ENCODE measurements at regions not wholly inside any gene's neighbourhood (a gene's known extent, or its start where the extent isn't known, plus 50 kb on each side); places are given as distances from the start of the nearest gene placed in this dataset.

DNA sequence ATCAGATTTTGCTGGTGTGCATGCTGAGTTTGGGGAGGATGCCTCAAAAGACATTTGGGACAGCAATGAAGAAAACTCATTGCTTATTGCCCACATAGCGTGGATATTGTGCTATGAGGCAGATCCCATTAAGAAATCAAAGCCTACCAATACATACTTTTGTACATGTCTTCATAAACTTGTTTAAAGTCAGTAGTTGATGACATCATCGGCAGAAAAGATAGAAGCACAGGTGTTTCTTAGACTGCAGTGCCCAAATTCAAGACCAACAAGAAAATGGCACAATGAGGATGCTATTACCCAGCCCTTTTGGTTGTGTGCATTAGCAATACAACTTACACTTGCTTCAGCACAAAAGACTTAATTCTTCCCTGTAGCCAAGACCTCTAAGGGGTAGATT, 428.7 kb upstream of the RARB start:
- TF ChIP-seq, protein P1, sequence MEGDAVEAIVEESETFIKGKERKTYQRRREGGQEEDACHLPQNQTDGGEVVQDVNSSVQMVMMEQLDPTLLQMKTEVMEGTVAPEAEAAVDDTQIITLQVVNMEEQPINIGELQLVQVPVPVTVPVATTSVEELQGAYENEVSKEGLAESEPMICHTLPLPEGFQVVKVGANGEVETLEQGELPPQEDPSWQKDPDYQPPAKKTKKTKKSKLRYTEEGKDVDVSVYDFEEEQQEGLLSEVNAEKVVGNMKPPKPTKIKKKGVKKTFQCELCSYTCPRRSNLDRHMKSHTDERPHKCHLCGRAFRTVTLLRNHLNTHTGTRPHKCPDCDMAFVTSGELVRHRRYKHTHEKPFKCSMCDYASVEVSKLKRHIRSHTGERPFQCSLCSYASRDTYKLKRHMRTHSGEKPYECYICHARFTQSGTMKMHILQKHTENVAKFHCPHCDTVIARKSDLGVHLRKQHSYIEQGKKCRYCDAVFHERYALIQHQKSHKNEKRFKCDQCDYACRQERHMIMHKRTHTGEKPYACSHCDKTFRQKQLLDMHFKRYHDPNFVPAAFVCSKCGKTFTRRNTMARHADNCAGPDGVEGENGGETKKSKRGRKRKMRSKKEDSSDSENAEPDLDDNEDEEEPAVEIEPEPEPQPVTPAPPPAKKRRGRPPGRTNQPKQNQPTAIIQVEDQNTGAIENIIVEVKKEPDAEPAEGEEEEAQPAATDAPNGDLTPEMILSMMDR (IDR thresholded peaks at IDR 0.05; ENCODE audit: low read depth, low read length): no peak
- ChIA-PET CTCF (no interaction called here), POLR2A (no interaction called here)
- DNase-seq (ENCODE audit: low read depth, low spot score): no peak
- Histone ChIP-seq H3K9me3 (ENCODE audit: control insufficient read depth, insufficient read depth, low read length) (no peaks in the 10 kb centered on the region), H3K27ac (ENCODE audit: low read depth, low read length) (no peak overlapping the region), H3K4me3 (ENCODE audit: low read depth, low read length) (no peak overlapping the region), H3K27me3 (ENCODE audit: control insufficient read depth, insufficient read depth, low read length) (no peaks in the 10 kb centered on the region)

DNA sequence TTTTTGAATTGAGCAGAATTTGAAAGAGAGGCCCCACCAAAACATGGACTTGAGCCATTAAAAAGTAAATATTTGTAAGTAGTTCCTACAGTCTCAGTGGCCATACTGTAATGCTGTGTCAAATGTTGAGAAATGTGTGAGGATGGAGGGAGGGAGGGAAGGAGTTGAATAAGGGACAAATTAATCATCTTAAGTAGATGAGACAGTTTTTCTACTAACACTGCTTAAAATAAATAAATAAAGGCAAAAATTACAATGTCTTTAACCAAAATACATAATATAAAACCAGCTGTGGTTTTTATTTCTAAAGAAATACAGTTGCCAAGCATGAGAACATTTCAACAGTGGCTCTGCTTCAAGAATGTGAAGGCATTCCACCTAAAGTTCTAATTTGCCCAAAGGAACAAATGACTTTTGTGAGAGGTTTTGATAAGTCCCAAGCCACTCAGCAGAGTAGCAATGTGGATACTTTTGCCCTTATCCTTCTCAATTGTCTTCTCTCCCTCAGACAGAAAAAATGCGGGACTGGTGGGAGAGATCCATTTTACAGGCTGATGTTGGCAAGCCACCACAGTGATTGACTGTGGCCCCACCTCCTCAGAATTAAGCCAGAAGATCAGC, 427.0 kb upstream of the RARB start:
- Histone ChIP-seq H3K4me3 (ENCODE audit: low read depth, low read length) (no peak overlapping the region), H3K9me3 (ENCODE audit: control insufficient read depth, insufficient read depth, low read length) (no peaks in the 10 kb centered on the region), H3K27ac (ENCODE audit: low read depth, low read length) (no peak overlapping the region), H3K27me3 (ENCODE audit: control insufficient read depth, insufficient read depth, low read length) (no peaks in the 10 kb centered on the region)
- DNase-seq (ENCODE audit: low read depth, low spot score): no peak
- ChIA-PET CTCF (no interaction called here), POLR2A (no interaction called here)
- TF ChIP-seq, protein P1 (IDR thresholded peaks at IDR 0.05; ENCODE audit: low read depth, low read length): no peak

DNA sequence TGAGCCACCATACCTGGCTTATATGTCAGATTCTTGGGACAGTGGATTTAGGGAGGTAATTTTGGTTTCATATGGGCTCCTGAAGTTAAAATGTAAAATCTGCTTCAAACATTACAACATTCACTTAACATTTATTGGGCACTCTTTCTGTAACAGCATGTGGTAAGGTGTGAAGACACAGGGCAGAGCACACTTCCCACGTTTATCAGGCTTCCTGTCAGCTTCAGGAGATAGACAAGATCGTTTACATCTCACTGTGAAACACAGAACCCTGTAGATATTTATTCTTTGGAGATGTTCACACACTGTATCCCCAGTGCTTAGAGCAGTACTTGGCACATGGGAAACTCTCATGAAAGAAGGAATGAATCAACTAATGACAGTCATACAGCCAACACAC, 426.0 kb upstream of the RARB start:
- Histone ChIP-seq H3K9me3 (ENCODE audit: control insufficient read depth, insufficient read depth, low read length) (no peaks in the 10 kb centered on the region), H3K27ac (ENCODE audit: low read depth, low read length) (no peak overlapping the region), H3K4me3 (ENCODE audit: low read depth, low read length) (no peak overlapping the region), H3K27me3 (ENCODE audit: control insufficient read depth, insufficient read depth, low read length) (no peaks in the 10 kb centered on the region)
- CTCF ChIA-PET: no interaction called here
- POLR2A ChIA-PET: no interaction called here
- TF ChIP-seq, protein P1 (IDR thresholded peaks at IDR 0.05; ENCODE audit: low read depth, low read length): no peak
- no peak for DNase-seq (ENCODE audit: low read depth, low spot score)

DNA sequence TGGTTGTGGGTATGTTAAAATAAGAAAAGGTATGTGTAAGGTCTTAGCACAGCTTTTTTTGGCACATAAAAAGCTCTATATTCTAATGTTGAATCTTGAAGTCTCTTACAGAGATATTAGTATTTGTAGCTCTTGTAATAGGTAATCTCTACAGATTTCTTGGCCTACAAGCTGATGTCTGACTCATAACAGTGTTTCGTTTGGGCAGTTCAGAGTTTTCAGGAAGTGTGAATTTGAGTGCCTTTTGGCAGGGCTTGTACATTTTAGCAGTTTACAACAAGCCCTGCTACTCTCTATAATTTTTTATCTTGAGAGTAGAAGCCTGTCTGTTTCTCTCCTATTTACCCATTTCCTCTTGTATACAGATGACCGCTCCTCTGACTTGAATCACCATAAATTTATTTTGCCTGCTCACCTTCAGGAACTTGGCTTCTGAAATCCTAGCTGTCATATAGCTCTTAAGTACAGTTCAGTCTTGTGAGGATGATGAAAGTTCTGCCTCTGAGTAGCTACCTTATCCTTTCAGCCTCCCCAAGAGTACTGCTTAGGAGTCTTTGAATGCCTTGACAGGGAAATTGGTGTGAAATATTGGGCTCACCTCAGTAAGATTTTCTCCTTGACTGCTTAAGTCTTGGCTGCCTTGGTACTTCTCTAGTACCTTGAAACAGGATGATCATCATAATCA, 419.9 kb upstream of the RARB start:
- Histone ChIP-seq H3K4me3 (ENCODE audit: low read depth, low read length) (no peak overlapping the region), H3K9me3 (ENCODE audit: control insufficient read depth, insufficient read depth, low read length) (no peaks in the 10 kb centered on the region), H3K27ac (ENCODE audit: low read depth, low read length) (no peak overlapping the region), H3K27me3 (ENCODE audit: control insufficient read depth, insufficient read depth, low read length) (no peaks in the 10 kb centered on the region)
- CTCF ChIA-PET: no interaction called here
- TF ChIP-seq, protein P1 (IDR thresholded peaks at IDR 0.05; ENCODE audit: low read depth, low read length): no peak
- DNase-seq (ENCODE audit: low read depth, low spot score): no peak
- POLR2A ChIA-PET: no interaction called here

DNA sequence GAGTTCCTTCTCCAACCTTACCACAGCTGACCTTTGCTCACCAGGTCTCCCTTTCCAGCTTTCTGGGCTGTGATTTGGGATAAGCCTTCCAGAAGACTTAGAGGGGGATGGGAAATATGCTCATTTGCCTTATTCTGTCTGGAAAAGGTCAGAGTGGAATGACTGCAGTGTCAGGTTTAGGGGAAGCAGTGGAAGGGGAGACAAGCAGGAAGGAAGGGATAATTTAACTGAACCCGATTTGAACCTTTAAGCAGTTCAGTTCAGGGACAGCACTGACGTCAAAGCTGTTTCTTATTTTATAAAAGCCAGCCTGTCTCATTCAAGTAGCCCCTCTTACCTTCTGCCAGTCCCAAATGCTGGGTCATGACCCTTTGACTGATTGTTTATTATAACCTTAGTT, 418.4 kb upstream of the RARB start:
- no peak overlapping the region for H3K4me3 ChIP-seq (ENCODE audit: low read depth, low read length)
- H3K9me3 ChIP-seq (ENCODE audit: control insufficient read depth, insufficient read depth, low read length): no peaks in the 10 kb centered on the region
- DNase-seq (ENCODE audit: low read depth, low spot score): no peak
- ChIA-PET POLR2A (no interaction called here), CTCF (no interaction called here)
- H3K27ac ChIP-seq (ENCODE audit: low read depth, low read length): no peak overlapping the region
- TF ChIP-seq, protein P1 (IDR thresholded peaks at IDR 0.05; ENCODE audit: low read depth, low read length): no peak
- H3K27me3 ChIP-seq (ENCODE audit: control insufficient read depth, insufficient read depth, low read length): no peaks in the 10 kb centered on the region
